ENCODE measurements at regions not wholly inside any gene's neighbourhood (a gene's known extent, or its start where the extent isn't known, plus 50 kb on each side); places are given as distances from the start of the nearest gene placed in this dataset.

DNA sequence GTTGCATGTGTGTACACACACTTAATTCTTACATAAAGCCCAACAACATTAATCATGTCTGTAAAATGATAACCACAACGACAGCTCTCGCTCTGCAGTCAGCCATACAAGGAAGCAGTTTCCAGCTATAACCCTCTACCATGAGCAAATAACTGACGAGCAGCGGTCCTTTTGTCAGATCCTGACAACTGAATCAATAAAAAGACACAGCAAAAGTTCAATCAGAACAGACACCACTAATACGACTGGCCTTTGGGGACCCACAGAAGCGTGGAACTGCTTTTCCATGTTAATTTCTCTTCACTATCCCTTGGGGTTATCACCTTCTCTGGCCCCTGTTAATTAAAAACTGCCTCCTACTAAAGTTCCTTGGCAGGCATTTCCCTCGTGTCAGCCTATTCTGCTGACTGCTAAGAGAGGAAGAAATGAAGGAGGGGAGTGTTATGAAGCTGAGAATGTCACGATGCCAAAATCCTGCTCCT lies 722.8 kb upstream of the GRAMD2B start:
- H2AK5ac ChIP-seq (ENCODE audit: low read length) = no peak overlapping the region
- H3K36me3 ChIP-seq (ENCODE audit: control insufficient read depth in 1 of 2, insufficient read depth in 2 of 2, low read length in 2 of 2) = no peaks in the 10 kb centered on the region
- WGBS (ENCODE audit: extremely low coverage, insufficient coverage, insufficient read length) = no CpG with 5 or more reads among the region's 8 CpGs
- H2BK12ac ChIP-seq (ENCODE audit: low read length) = peak overlapping the region; percentile 23
- H3K4me2 ChIP-seq (ENCODE audit: low read length) = no peak overlapping the region
- H3K27me3 ChIP-seq (ENCODE audit: insufficient read depth, low read length) = no peaks in the 10 kb centered on the region
- H3K4me1 ChIP-seq (ENCODE audit: control insufficient read depth in 1 of 2, insufficient read depth in 2 of 2, low read length in 2 of 2) = peaks cover 0 to 2% of the 10 kb centered on the region in 2 experiments
- H4K91ac ChIP-seq (ENCODE audit: low read depth, low read length) = peak overlapping the region; percentile 19
- H2BK5ac ChIP-seq (ENCODE audit: low read depth, low read length, poor library complexity) = no peak overlapping the region
- H3K14ac ChIP-seq (ENCODE audit: low read length) = no peak overlapping the region
- no peak overlapping the region for H3K4me3 ChIP-seq (ENCODE audit: low read depth, low read length)
- no peaks in the 10 kb centered on the region for H3K9me3 ChIP-seq (ENCODE audit: insufficient read depth, low read depth, low read length)
- H3K79me2 ChIP-seq (ENCODE audit: control insufficient read depth, insufficient read depth, low read length, poor library complexity) = no peaks in the 10 kb centered on the region
- no peak overlapping the region for H4K12ac ChIP-seq (ENCODE audit: low read depth, low read length)
- no peak overlapping the region for H3K9ac ChIP-seq (ENCODE audit: low read length)
- H3K4ac ChIP-seq (ENCODE audit: low read depth, low read length) = no peak overlapping the region
- H2BK120ac ChIP-seq (ENCODE audit: insufficient read depth, low read length, poor library complexity) = no peak overlapping the region
- H2AFZ ChIP-seq (ENCODE audit: insufficient read depth, low read length, poor library complexity) = no peak overlapping the region
- no peak overlapping the region for H3K27ac ChIP-seq (ENCODE audit: low read depth, low read length)
- peaks cover 2% of the 10 kb centered on the region for H3K79me1 ChIP-seq (ENCODE audit: low read length)
- no peak overlapping the region for H4K8ac ChIP-seq (ENCODE audit: low read depth, low read length)
- DNase-seq = no peak
- no peak overlapping the region for H3K18ac ChIP-seq (ENCODE audit: low read length)
- no peak overlapping the region for H3K23ac ChIP-seq (ENCODE audit: low read length)

DNA sequence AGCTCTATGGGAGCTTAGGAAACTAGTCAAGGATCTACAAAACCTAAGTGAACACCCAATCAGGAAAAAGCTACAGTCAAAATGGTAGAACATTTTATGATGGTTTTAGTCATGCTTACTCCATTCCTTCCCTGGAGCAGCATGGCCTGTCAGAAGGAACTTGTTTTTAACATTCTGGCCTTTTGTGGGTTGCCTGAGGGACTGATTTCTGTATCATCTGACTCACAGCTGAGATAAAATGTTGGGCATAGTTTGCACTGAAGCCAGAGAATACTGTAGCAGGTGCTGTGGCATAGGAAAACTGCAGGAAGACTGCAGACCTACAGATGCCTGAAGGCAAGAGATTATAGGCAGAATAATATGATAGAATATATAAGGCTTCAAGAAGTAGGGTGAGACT lies 719.6 kb upstream of the GRAMD2B start:
- H3K14ac ChIP-seq (ENCODE audit: low read length) = no peak overlapping the region
- H3K36me3 ChIP-seq (ENCODE audit: control insufficient read depth in 1 of 2, insufficient read depth in 2 of 2, low read length in 2 of 2) = no peaks in the 10 kb centered on the region
- no peak overlapping the region for H3K9ac ChIP-seq (ENCODE audit: low read length)
- no peak overlapping the region for H2BK5ac ChIP-seq (ENCODE audit: low read depth, low read length, poor library complexity)
- no peaks in the 10 kb centered on the region for H3K27me3 ChIP-seq (ENCODE audit: insufficient read depth, low read length)
- no peak overlapping the region for H3K27ac ChIP-seq (ENCODE audit: low read depth, low read length)
- H3K9me3 ChIP-seq (ENCODE audit: insufficient read depth, low read depth, low read length) = no peaks in the 10 kb centered on the region
- H3K4me1 ChIP-seq (ENCODE audit: control insufficient read depth in 1 of 2, insufficient read depth in 2 of 2, low read length in 2 of 2) = no peaks in the 10 kb centered on the region
- no peak overlapping the region for H4K12ac ChIP-seq (ENCODE audit: low read depth, low read length)
- no peak overlapping the region for H4K91ac ChIP-seq (ENCODE audit: low read depth, low read length)
- H2BK120ac ChIP-seq (ENCODE audit: insufficient read depth, low read length, poor library complexity) = no peak overlapping the region
- H3K4ac ChIP-seq (ENCODE audit: low read depth, low read length) = no peak overlapping the region
- H2BK12ac ChIP-seq (ENCODE audit: low read length) = no peak overlapping the region
- H2AK5ac ChIP-seq (ENCODE audit: low read length) = no peak overlapping the region
- H2AFZ ChIP-seq (ENCODE audit: insufficient read depth, low read length, poor library complexity) = no peak overlapping the region
- peak; percentile 9 to 61 for DNase-seq
- no peaks in the 10 kb centered on the region for H3K79me2 ChIP-seq (ENCODE audit: control insufficient read depth, insufficient read depth, low read length, poor library complexity)
- H3K18ac ChIP-seq (ENCODE audit: low read length) = no peak overlapping the region
- no peak overlapping the region for H4K8ac ChIP-seq (ENCODE audit: low read depth, low read length)
- H3K4me2 ChIP-seq (ENCODE audit: low read length) = no peak overlapping the region
- H3K23ac ChIP-seq (ENCODE audit: low read length) = no peak overlapping the region
- no peaks in the 10 kb centered on the region for H3K79me1 ChIP-seq (ENCODE audit: low read length)
- H3K4me3 ChIP-seq (ENCODE audit: low read depth, low read length) = no peak overlapping the region

DNA sequence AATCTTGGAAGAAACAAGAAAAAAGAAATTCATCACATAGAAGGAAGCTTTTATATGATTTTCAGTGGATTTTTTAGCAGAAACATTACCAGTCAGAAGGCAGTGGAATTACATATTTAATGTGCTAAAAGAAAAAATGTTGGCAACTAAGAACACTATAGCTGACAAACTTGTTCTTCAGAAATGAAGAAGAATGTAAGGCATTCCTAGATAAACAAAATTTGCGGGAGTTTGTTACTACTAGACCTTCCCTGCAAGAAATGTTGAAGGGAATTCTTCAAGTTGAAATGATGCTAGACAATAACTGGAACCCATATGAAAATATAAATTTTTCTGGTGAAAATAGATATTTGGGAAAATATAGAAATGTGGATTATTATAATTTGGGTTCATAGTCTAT lies 718.3 kb upstream of the GRAMD2B start:
- Histone ChIP-seq H2AK5ac (ENCODE audit: low read length) (no peak overlapping the region), H2BK12ac (ENCODE audit: low read length) (no peak overlapping the region), H3K27me3 (ENCODE audit: insufficient read depth, low read length) (no peaks in the 10 kb centered on the region), H3K4ac (ENCODE audit: low read depth, low read length) (no peak overlapping the region), H3K9ac (ENCODE audit: low read length) (no peak overlapping the region), H3K9me3 (ENCODE audit: insufficient read depth, low read depth, low read length) (no peaks in the 10 kb centered on the region), H2BK5ac (ENCODE audit: low read depth, low read length, poor library complexity) (no peak overlapping the region), H3K4me2 (ENCODE audit: low read length) (no peak overlapping the region), H3K23ac (ENCODE audit: low read length) (no peak overlapping the region), H4K8ac (ENCODE audit: low read depth, low read length) (no peak overlapping the region), H3K79me1 (ENCODE audit: low read length) (no peaks in the 10 kb centered on the region), H4K12ac (ENCODE audit: low read depth, low read length) (no peak overlapping the region), H4K91ac (ENCODE audit: low read depth, low read length) (no peak overlapping the region), H3K4me1 (ENCODE audit: control insufficient read depth in 1 of 2, insufficient read depth in 2 of 2, low read length in 2 of 2) (no peaks in the 10 kb centered on the region), H3K18ac (ENCODE audit: low read length) (no peak overlapping the region), H2BK120ac (ENCODE audit: insufficient read depth, low read length, poor library complexity) (no peak overlapping the region), H3K4me3 (ENCODE audit: low read depth, low read length) (no peak overlapping the region), H3K27ac (ENCODE audit: low read depth, low read length) (no peak overlapping the region), H3K14ac (ENCODE audit: low read length) (no peak overlapping the region), H3K36me3 (ENCODE audit: control insufficient read depth in 1 of 2, insufficient read depth in 2 of 2, low read length in 2 of 2) (no peaks in the 10 kb centered on the region), H2AFZ (ENCODE audit: insufficient read depth, low read length, poor library complexity) (no peak overlapping the region), H3K79me2 (ENCODE audit: control insufficient read depth, insufficient read depth, low read length, poor library complexity) (no peaks in the 10 kb centered on the region)
- DNase-seq = peak in 1 of 2 donors; percentile 30
- WGBS (ENCODE audit: extremely low coverage, insufficient coverage, insufficient read length) = no CpG with 5 or more reads among the region's 1 CpG

DNA sequence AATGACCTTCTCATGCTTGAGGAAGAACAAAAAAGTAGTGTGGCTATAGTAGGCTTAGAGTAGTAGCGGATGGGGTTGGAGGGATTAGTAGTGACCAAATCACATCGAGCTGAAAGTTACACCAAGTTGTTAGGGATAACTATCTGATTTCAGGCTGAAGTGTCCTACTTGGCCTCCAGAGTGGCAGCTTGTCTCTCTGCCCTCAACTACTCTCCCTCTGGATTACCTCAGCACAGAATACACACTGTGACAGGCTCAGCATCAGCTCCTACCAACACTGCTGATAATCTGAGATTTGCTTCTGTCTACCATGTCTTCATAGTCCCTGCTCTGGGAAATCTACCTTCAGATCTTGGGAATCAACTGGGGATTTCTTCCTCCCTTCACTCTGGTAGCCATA lies 714.6 kb upstream of the GRAMD2B start:
- Histone ChIP-seq H2BK12ac (ENCODE audit: low read length) (no peak overlapping the region), H3K9ac (ENCODE audit: low read length) (no peak overlapping the region), H2AK5ac (ENCODE audit: low read length) (no peak overlapping the region), H2BK5ac (ENCODE audit: low read depth, low read length, poor library complexity) (no peak overlapping the region), H3K4me2 (ENCODE audit: low read length) (no peak overlapping the region), H4K91ac (ENCODE audit: low read depth, low read length) (no peak overlapping the region), H3K79me2 (ENCODE audit: control insufficient read depth, insufficient read depth, low read length, poor library complexity) (no peaks in the 10 kb centered on the region), H2BK120ac (ENCODE audit: insufficient read depth, low read length, poor library complexity) (no peak overlapping the region), H4K8ac (ENCODE audit: low read depth, low read length) (no peak overlapping the region), H3K23ac (ENCODE audit: low read length) (no peak overlapping the region), H2AFZ (ENCODE audit: insufficient read depth, low read length, poor library complexity) (no peak overlapping the region), H3K27ac (ENCODE audit: low read depth, low read length) (no peak overlapping the region), H3K18ac (ENCODE audit: low read length) (no peak overlapping the region), H3K79me1 (ENCODE audit: low read length) (no peaks in the 10 kb centered on the region), H3K4ac (ENCODE audit: low read depth, low read length) (no peak overlapping the region), H3K4me1 (ENCODE audit: control insufficient read depth in 1 of 2, insufficient read depth in 2 of 2, low read length in 2 of 2) (no peaks in the 10 kb centered on the region), H3K14ac (ENCODE audit: low read length) (no peak overlapping the region), H3K36me3 (ENCODE audit: control insufficient read depth in 1 of 2, insufficient read depth in 2 of 2, low read length in 2 of 2) (no peaks in the 10 kb centered on the region), H3K9me3 (ENCODE audit: insufficient read depth, low read depth, low read length) (no peaks in the 10 kb centered on the region), H3K27me3 (ENCODE audit: insufficient read depth, low read length) (no peaks in the 10 kb centered on the region), H4K12ac (ENCODE audit: low read depth, low read length) (no peak overlapping the region), H3K4me3 (ENCODE audit: low read depth, low read length) (no peak overlapping the region)
- no peak for DNase-seq
- WGBS (ENCODE audit: extremely low coverage, insufficient coverage, insufficient read length) = no CpG with 5 or more reads among the region's 2 CpGs
